Esophagus squamous epithelium (tissue), 4 donors: ENCODE measurements at regions not wholly inside any gene's neighbourhood (a gene's known extent, or its start where the extent isn't known, plus 50 kb on each side); places are given as distances from the start of the nearest gene placed in this dataset.

Source experiments
- CTCF ChIP-seq, 6 experiments: fragments of 450-650 bp in 4 of 6; fragments of 200-600 bp in 2 of 6; sonication (generic) in 2 of 6; IDR thresholded peaks; one replicate each; pipeline ENCODE4 v1.5.1; 2016 to 2019; ENCODE audit warnings: antibody characterized with exemption in 6 of 6, mild to moderate bottlenecking in 4 of 6, moderate library complexity in 4 of 6
- POLR2A ChIP-seq, 4 donors: fragments of 450-650 bp; IDR thresholded peaks; one replicate each; pipeline ENCODE4 v1.6.1; 2017; ENCODE audit warnings: antibody characterized with exemption in 4 of 4, mild to moderate bottlenecking in 4 of 4, moderate library complexity in 3 of 4

GRCh38 chr1:90522432-90522831 lies 194.7 kb downstream of the BARHL2 start:
- TF ChIP-seq CTCF (IDR thresholded peaks at IDR 0.05) (no peak), POLR2A (IDR thresholded peaks at IDR 0.05) (no peak)
